ENCODE measurements at regions not wholly inside any gene's neighbourhood (a gene's known extent, or its start where the extent isn't known, plus 50 kb on each side); places are given as distances from the start of the nearest gene placed in this dataset.

DNA sequence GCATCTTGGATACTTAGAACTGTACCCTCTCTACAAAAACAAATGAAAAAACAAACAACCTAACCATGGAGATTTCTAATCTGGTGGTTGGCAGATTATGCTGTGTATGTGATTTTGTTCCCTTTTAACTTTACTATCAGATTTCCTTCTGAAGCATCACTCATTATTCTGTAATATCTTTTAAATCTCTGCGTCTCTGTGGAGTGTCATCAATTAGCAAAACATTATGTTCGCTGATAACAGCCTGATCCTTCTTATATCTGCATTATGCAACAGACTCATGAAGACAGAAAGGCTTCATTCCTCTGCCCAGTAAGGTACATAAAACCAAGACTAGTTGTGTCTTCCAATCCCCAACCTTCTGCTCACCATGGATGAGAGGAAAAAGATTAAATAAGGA lies 110.3 kb upstream of the PDE5A start:
- DNase-seq (ENCODE audit: low spot score in 2 of 2), result no peak
- H3K36me3 ChIP-seq, result no peaks in the 10 kb centered on the region
- no peaks in the 10 kb centered on the region for H3K9me3 ChIP-seq
- TF ChIP-seq, protein P1, sequence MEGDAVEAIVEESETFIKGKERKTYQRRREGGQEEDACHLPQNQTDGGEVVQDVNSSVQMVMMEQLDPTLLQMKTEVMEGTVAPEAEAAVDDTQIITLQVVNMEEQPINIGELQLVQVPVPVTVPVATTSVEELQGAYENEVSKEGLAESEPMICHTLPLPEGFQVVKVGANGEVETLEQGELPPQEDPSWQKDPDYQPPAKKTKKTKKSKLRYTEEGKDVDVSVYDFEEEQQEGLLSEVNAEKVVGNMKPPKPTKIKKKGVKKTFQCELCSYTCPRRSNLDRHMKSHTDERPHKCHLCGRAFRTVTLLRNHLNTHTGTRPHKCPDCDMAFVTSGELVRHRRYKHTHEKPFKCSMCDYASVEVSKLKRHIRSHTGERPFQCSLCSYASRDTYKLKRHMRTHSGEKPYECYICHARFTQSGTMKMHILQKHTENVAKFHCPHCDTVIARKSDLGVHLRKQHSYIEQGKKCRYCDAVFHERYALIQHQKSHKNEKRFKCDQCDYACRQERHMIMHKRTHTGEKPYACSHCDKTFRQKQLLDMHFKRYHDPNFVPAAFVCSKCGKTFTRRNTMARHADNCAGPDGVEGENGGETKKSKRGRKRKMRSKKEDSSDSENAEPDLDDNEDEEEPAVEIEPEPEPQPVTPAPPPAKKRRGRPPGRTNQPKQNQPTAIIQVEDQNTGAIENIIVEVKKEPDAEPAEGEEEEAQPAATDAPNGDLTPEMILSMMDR (IDR thresholded peaks at IDR 0.05), result no peak
- H3K4me3 ChIP-seq, result no peak overlapping the region
- intact Hi-C loops (cut with DNase I), result no loop called here
- no peaks in the 10 kb centered on the region for H3K27me3 ChIP-seq
- H3K27ac ChIP-seq, result peak overlapping the region in 1 of 2 donors; percentile 38
- H3K4me1 ChIP-seq, result peaks cover 9 to 52% of the 10 kb centered on the region in 2 donors

DNA sequence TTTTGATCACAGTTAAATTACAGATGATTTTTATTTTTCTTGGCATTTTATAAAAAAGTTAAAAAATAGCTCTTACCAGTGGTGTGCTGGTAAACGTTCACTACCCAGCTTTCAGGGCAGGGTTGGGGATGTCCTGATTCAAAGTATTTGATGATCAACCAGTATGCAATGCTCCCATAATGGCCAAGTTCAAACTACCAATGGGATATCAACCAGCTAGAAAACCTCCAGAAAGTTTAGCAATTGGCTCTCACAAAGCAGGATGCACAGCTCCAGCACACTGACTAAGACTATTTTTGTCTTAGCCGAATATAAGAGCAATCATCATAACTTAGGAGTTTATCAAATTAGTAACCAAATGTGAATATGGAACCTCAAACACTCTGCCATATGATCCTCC lies 108.0 kb upstream of the PDE5A start:
- intact Hi-C loops (cut with DNase I), result no loop called here
- DNase-seq (ENCODE audit: low spot score in 2 of 2), result no peak
- H3K27ac ChIP-seq, result peak overlapping the region; percentile 76 to 90
- no peak overlapping the region for H3K4me3 ChIP-seq
- no peaks in the 10 kb centered on the region for H3K9me3 ChIP-seq
- H3K4me1 ChIP-seq, result peaks cover 6 to 54% of the 10 kb centered on the region in 2 donors
- no peaks in the 10 kb centered on the region for H3K27me3 ChIP-seq
- H3K36me3 ChIP-seq, result no peaks in the 10 kb centered on the region
- TF ChIP-seq, protein P1 (IDR thresholded peaks at IDR 0.05), result no peak

DNA sequence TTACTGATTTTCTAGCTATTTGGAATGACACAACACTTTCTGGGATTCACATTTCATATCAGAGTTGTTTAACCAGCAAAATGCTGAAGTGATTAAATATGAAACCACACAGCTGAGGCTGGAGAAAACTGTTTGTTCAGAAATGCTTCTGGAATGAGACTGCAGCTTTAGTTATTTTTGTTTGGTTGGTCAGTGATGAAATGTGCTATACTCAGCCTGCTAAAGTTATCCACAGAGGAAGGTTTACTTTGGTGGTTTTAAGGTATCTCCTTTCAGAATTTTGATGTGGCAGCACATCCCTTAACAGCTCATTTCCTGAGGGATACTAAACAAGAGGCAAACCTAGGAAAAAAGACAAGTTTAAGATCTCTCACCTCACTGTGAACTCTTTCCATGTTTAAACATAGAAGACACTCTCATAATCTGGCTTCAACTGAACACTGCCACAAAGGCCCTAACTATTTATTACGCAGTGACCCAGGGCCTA lies 106.6 kb upstream of the PDE5A start:
- TF ChIP-seq, protein P1 (IDR thresholded peaks at IDR 0.05), result no peak
- intact Hi-C loops (cut with DNase I), result no loop called here
- peak overlapping the region; percentile 76 to 90 for H3K27ac ChIP-seq

DNA sequence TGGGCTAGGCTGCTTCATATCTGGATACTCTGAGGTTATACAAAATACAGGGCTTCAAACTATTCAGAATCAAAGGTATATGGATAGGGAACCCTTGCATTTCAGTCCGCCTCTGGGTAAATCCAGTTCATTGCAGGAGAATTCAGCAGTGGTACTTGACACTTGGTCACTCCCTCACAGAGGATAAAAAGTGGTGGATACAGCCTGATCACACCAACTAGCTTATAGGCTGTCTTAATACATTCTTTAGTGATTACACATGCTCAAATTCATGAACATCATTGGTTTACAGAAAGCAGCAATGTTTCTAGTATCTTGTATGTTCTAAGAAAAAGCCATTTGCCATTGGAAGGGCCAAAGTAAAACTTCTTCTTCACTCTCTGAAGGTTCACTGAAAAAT lies 104.8 kb upstream of the PDE5A start:
- Histone ChIP-seq H3K4me3 (no peak overlapping the region), H3K27ac (peak overlapping the region; percentile 76 to 90), H3K27me3 (no peaks in the 10 kb centered on the region), H3K4me1 (peaks cover 9 to 71% of the 10 kb centered on the region in 2 donors), H3K9me3 (no peaks in the 10 kb centered on the region), H3K36me3 (no peaks in the 10 kb centered on the region)
- DNase-seq (ENCODE audit: low spot score in 2 of 2), result no peak
- TF ChIP-seq, protein P1 (IDR thresholded peaks at IDR 0.05), result no peak
- intact Hi-C loops (cut with DNase I), result no loop called here

More for the DNA sequence above, 106.6 kb upstream of the PDE5A start:
- Histone ChIP-seq H3K9me3 (no peaks in the 10 kb centered on the region), H3K4me3 (no peak overlapping the region), H3K36me3 (no peaks in the 10 kb centered on the region), H3K27me3 (no peaks in the 10 kb centered on the region), H3K4me1 (peaks cover 9 to 66% of the 10 kb centered on the region in 2 donors)
- no peak for DNase-seq (ENCODE audit: low spot score in 2 of 2)

DNA sequence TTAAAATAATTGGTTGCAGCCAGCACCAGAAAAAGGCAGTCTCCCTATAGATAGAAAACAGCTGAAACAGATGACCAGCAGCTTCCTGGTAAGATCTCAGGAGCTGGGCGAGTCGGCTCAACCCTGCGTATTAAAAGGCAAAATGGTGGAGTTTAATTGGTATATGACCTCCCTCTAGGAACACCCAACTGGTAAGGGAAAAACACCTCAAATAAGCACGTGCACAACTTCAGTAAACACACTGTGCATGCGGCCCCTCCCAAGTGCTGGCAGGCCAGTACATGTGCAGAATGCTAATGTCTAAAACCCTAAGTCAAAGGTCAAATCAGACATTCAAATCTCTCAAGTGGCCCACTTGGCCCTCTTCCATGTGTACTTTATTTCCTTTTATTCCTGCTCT lies 103.2 kb upstream of the PDE5A start:
- intact Hi-C loops (cut with DNase I), result no loop called here
- TF ChIP-seq, protein P1 (IDR thresholded peaks at IDR 0.05), result no peak
- H3K4me1 ChIP-seq, result peaks cover 9 to 73% of the 10 kb centered on the region in 2 donors

More for the DNA sequence above, 103.2 kb upstream of the PDE5A start:
- no peaks in the 10 kb centered on the region for H3K27me3 ChIP-seq
- no peak overlapping the region for H3K4me3 ChIP-seq
- peak overlapping the region; percentile 89 to 90 for H3K27ac ChIP-seq
- H3K36me3 ChIP-seq, result no peaks in the 10 kb centered on the region
- no peak for DNase-seq (ENCODE audit: low spot score in 2 of 2)
- no peaks in the 10 kb centered on the region for H3K9me3 ChIP-seq
